GM23338 (cell line): ENCODE measurements at regions not wholly inside any gene's neighbourhood (a gene's known extent, or its start where the extent isn't known, plus 50 kb on each side); places are given as distances from the start of the nearest gene placed in this dataset.

Experiments used
- CREB1 ChIP-seq: fragments of 250-450 bp; sonication (Bioruptor Pico); IDR thresholded peaks from 2 replicates; pipeline ENCODE4 v1.5.0; 2020; ENCODE audit warnings: low read depth, mild to moderate bottlenecking, moderate library complexity
- CTCF ChIP-seq, 2 experiments: fragments of 200-600 bp in 1 of 2; sonication (generic) in 1 of 2; conservative IDR thresholded peaks; 2 replicates each; pipeline versions ENCODE4 v1.5.1 to v1.6.1; 2016 to 2017; ENCODE audit warnings: antibody characterized with exemption in 2 of 2, low read depth in 2 of 2, mild to moderate bottlenecking in 2 of 2, moderate library complexity in 1 of 2
- ETS1 ChIP-seq: IDR thresholded peaks from 2 replicates; pipeline ENCODE4 v1.6.1; 2016; ENCODE audit warnings: antibody characterized with exemption
- EZH2 ChIP-seq: fragments of 200-600 bp; sonication (generic); IDR thresholded peaks from one replicate; pipeline ENCODE4 v1.8.0; 2017; ENCODE audit warnings: antibody characterized with exemption, mild to moderate bottlenecking, low read depth; ENCODE audit not compliant: unreplicated experiment
- EZH2phosphoT487 ChIP-seq: fragments of 200-600 bp; sonication (generic); IDR thresholded peaks from one replicate; pipeline ENCODE4 v1.8.1; 2018; ENCODE audit warnings: antibody characterized with exemption; ENCODE audit not compliant: unreplicated experiment
- JUNB ChIP-seq: IDR thresholded peaks from one replicate; pipeline ENCODE4 v1.6.1; 2016; ENCODE audit warnings: antibody characterized with exemption; ENCODE audit not compliant: unreplicated experiment
- NANOG ChIP-seq: IDR thresholded peaks from 2 replicates; pipeline ENCODE4 v1.6.1; 2016; ENCODE audit warnings: antibody characterized with exemption, borderline replicate concordance
- POLR2AphosphoS5 ChIP-seq: IDR thresholded peaks from 2 replicates; pipeline ENCODE4 v1.6.1; 2016; ENCODE audit warnings: antibody characterized with exemption, low read depth
- REST ChIP-seq: IDR thresholded peaks from one replicate; pipeline ENCODE4 v1.6.1; 2018; ENCODE audit warnings: antibody characterized with exemption; ENCODE audit not compliant: unreplicated experiment
- ZNF114 ChIP-seq: fragments of 250-450 bp; sonication (Bioruptor Pico); IDR thresholded peaks from 2 replicates; pipeline ENCODE4 v1.5.0; 2020; ENCODE audit warnings: mild to moderate bottlenecking, moderate library complexity

GRCh38 chr6:18565231-18565630, 178.1 kb downstream of the RNF144B start:
- TF ChIP-seq CTCF (conservative IDR thresholded peaks at IDR 0.05; ENCODE audit: low read depth in 2 of 2) (no peak), POLR2AphosphoS5 (no peak), NANOG (no peak), REST (no peak), EZH2 (no peak), ETS1 (no peak), EZH2phosphoT487 (no peak), JUNB (no peak), ZNF114 (CRISPR knock-in tag) (no peak), CREB1 (CRISPR knock-in tag) (no peak)
